ENCODE measurements at regions not wholly inside any gene's neighbourhood (a gene's known extent, or its start where the extent isn't known, plus 50 kb on each side); places are given as distances from the start of the nearest gene placed in this dataset.

DNA sequence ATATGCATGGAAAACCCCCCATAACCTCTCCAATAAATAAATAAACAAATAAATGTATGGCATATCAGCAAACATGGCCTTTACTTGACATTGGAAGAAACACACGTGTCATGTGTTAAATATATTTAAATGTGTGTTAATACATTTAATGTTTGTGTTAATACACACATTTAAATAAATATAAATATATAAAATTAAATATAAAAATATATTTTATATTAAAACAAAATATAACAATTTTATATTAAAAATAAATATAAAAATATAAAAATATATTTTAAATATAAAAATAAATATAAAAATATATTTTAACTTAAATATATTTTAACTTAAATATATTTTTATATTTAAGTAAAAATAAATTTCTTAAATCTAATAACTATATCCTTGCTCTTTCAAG is 187.6 kb upstream of the CXXC4 start:
- no peak for DNase-seq

DNA sequence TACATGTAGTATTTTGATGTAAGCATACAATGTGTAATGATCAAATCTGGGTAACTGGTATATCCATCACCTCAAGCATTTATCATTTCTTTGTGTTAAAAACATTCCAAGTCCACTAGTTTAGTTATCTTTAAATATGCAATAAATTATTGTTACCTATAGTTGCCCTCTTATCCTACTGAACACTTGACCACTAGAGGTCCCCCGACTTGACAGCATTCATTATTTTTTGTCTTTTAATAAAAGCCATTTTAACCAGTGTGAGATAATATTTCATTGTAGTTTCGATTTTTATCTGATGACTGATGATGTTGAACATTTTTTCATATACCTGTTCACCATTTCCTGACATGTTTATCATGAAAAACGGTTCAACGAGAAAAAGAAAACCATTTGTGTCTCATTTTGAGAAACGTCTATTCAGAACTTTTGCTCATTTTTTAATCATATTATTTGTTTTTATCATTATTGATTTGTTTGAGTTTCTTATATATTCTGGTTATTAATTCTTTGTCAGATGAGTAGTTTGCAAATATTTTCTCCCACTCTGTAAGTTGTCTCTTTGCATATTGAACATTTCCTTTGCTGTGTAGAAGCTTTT is 199.0 kb upstream of the CXXC4 start:
- DNase-seq, result no peak

DNA sequence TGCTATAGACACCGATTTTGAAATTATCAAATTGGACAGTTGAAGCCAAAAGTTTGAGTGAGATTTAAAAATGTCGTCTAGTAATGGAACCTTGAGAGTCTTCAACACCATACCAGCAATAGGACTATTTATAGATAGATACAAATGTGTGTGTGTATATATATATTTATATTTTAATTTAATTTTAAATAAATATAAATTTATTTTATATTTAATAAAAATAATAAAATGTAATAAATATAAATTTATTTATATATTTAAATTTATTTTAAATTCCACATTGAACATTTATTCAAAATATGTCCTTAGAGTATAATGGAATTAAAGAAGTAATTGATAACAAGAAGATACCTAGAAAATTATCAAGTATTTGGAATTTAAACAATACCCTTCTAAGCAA is 221.9 kb upstream of the CXXC4 start:
- no peak for DNase-seq

DNA sequence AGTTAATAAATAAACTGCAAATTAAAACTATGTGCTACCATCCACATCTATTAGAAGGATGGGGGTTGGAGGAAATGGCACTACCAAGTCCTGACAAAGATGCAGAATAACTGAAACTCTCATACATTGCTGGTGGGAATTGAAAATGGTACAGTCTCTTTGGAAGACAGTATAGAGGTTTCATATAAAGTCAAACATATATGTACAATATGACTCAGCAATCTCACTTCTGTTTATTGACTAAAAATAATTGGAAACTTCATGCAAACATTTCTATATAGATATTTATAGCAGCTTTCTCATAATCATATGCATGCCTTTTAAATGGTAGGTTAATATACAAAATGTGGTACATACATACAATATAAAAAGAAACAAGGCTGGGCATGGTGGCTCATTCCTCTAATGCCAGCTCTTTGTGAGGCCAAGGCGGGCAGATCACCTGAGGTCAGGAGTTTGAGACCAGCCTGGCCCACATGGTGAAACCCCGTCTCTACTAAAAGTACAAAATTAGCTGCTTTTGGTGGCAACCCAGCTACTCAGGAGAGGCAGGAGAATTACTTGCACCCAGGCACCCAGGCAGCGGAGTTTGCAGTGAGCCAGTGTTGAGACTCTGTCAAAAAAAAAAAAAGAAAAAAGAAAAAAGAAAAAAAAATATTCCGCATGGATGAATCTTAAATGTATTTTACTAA is 225.0 kb upstream of the CXXC4 start:
- no peak for DNase-seq

- no peak for DNase-seq
Measured at GRCh38 chr4:104722467-104722866, 227.8 kb upstream of the CXXC4 start.

GRCh38 chr4:104726002-104726401 is 231.3 kb upstream of the CXXC4 start:
- DNase-seq, result no peak

- no peak for DNase-seq
Measured at GRCh38 chr4:104727643-104728042, 232.9 kb upstream of the CXXC4 start.

DNA sequence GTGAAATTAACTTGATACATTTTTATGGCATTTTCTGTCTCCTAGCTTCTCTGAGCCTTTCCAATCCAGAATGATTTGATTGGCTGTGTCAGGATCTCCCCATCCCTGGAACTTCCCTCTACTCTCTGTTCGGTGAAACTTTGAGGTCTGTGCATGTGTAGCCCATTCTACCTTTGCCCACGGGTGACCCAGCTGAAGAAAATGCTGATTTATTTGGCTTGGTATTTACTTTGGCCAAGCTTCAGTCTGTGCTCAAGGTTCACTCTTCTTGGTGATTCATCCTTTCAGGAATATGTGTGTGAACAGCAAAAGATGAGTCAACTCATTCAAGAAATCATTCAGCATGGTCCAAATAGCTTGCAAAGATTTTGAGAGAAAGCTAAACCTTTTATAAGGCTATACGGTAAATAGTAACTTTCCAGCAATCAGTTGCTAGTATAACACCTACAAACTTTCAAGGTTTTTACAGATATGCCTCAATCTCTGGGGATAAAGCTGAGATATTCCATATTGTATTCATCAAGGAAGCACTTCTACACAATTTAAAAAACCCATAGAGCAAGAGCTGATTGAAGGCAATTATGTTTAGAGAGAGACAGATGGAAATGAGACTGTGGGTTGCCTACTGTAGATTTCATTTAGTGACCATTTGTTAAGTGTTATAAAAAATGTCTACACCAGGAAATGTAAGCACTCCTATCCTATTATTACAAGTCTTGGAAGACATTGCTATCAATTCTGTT is 233.9 kb upstream of the CXXC4 start:
- no peak for DNase-seq

GRCh38 chr4:104732766-104733165 is 238.1 kb upstream of the CXXC4 start:
- DNase-seq, result no peak

DNA sequence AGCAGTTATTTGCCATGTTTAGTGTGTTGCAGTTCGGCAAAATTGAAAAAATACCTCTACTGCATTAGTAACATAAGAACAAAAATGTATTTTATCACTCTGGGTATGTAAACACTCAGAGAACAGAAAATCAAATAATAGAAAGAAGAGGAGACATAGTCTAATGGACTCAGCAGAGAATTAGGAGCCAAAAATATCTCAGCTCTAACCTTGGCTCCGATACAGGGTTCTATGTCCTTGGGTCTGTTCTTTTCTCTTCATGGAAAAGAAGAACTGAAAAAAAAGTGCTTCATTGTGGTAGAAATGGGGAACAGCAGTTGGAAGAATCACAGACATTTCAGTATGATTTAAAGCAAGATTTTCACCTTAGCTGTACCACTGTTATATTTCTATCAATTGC is 240.5 kb upstream of the CXXC4 start:
- no peak for DNase-seq

DNA sequence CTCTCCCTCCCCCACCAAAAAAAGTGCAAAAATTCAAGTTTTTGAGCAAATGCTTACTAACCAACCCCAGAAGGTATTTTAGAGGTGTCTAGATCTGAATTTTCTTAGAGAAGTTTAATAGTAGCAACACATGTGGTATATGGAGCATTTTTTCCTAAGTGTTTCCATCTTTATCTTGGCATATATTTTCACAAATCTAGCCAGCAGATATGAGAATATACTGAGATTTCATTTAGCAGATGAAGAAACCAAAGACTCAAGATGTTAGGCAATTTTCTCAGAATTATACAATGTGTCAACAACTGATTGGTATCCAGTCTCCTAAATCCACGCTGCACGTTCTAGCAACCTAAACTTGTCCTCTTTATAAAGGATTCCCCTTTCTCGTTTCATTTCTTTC is 245.5 kb upstream of the CXXC4 start:
- no peak for DNase-seq

- DNase-seq, result no peak
Measured at GRCh38 chr4:104743215-104743653, 248.5 kb upstream of the CXXC4 start.

- DNase-seq, result no peak
Measured at GRCh38 chr4:104747635-104748034, 252.9 kb upstream of the CXXC4 start.

DNA sequence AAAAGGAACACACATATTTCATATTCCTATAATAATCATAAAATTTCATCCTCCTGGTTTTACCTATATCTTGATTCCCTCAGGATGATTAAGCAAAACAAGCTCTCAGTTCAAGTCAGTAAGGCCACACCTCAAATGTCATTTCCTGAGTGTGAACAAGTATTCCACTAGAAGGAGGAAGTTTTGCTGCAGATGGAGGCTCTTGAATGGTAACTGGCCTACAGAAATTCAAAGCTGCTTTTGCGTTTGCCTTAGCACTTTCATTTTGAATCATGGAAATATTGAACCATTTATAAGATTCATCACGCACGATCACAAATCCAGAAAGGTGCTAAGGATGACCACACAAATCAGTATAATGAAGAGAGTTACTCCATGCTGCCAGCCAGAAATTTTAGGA is 254.4 kb upstream of the CXXC4 start:
- no peak for DNase-seq

- DNase-seq, result no peak
Measured at GRCh38 chr4:104750008-104750407, 255.3 kb upstream of the CXXC4 start.

GRCh38 chr4:104751468-104751867 is 256.8 kb upstream of the CXXC4 start:
- DNase-seq, result no peak

- DNase-seq, result no peak
Measured at GRCh38 chr4:104752337-104752736, 257.6 kb upstream of the CXXC4 start.

GRCh38 chr4:104756837-104757236 is 262.1 kb upstream of the CXXC4 start:
- DNase-seq, result no peak

DNA sequence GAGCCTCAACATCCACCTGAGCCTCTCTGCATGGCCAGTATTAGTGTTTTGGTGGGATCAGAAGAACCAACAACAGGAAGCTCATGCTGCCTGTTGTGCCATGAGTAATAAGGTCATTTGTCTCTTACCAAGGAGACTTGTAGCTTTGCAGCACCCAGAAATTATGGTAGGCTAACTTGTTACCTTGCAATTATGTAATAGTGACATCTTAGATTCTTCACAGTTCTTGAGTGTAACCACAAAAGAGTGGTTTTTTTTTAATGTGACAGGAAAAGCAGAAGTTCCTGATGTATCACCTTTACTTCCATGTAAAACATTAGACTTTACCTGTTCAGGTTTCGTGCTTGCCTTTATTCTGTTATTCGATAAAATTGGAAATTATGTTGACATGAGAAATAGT is 263.9 kb upstream of the CXXC4 start:
- no peak for DNase-seq

DNA sequence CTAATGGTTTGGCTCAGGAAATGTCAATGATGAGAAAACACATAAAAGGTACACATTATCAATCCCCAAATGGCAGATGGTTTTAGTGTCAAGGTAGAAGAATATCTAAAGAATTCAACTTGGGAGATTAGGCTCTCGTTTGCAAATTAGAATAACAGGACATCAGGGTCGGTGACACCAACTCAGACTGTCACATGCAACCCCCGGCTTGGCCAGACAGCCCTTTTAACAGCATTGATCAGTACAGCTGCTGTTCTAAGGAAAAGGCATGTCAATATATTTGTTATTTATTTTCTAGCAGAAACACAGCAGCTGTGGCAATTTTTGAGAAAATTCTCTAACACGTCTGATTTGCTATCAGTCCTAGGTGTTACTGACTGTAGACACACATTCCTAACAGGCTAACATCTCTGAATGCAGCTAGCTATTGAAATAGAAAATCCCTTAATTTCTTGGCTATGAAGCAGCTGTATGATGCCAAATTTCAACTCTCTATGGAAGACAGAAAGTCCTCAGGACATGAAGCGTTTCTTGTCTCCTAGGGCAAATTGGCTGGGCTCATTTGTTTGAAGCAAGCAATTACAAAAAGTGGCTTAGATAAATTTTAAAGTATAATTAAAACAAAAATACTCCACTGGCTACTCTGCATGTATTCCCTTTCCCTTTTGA is 269.0 kb upstream of the CXXC4 start:
- no peak for DNase-seq

GRCh38 chr4:104766676-104767075 is 272.0 kb upstream of the CXXC4 start:
- no peak for DNase-seq

GRCh38 chr4:104772849-104773248 is 278.2 kb upstream of the CXXC4 start:
- DNase-seq, result no peak

DNA sequence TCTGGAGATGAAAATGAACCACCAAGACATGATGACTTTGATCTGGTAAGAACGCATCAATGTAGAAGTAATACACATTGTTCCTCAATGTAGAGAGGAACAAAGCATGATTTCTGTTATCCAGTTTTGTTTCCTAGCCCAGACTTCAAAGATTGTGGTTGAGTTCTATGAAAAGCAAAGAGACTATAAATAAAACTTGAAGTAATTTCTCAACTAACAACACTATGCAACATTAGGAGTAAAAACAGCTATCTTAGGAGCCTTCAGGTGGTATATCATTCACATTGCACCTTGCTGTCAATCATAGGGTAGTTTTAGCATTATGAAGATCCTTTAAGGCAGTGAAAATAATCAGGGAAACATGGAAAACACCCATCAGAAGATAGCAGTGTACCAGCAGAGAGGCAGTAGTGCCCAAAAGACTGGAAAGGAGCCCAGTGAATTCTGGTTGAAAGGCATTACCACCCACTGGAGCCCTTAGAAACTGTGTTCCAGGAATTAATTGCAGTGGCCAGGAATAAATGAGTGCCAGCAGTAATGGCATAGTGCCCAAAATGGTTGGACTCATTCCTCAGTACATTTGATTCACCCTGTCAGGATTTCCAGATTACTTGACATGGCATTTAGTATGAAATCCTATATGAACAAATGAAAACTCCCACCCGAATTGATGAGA is 300.7 kb upstream of the CXXC4 start:
- DNase-seq, result no peak

All from right hindlimb (tissue), 1 donor.